ENCODE measurements at regions not wholly inside any gene's neighbourhood (a gene's known extent, or its start where the extent isn't known, plus 50 kb on each side); places are given as distances from the start of the nearest gene placed in this dataset.

GRCh38 chr10:130477360-130477759, 341.2 kb downstream of the GLRX3 start:
- Mint-ChIP-seq H3K9me3 (no peaks in the 10 kb centered on the region; a peak in 1 of 5 replicates), H3K4me3 (no peak overlapping the region), H3K36me3 (ENCODE audit: insufficient read depth in 1 of 3, low read depth in 3 of 3) (no peaks in the 10 kb centered on the region), H3K4me1 (peaks cover 12 to 26% of the 10 kb centered on the region in 2 experiments), H3K27me3 (ENCODE audit: low read depth) (peaks cover 3% of the 10 kb centered on the region), H3K27ac (no peak overlapping the region)
- no peak overlapping the region for H3K14ac ChIP-seq (ENCODE audit: insufficient read depth, low read length)
- H3T11ph ChIP-seq (ENCODE audit: low read length): no peak overlapping the region
- no peak for DNase-seq
- no peak overlapping the region for H2AFZ ChIP-seq (ENCODE audit: low read length)
- H4K20me1 ChIP-seq (ENCODE audit: control insufficient read depth, insufficient read depth, insufficient read length): no peaks in the 10 kb centered on the region
- H3K4me1 ChIP-seq (ENCODE audit: insufficient read depth, low read length): no peaks in the 10 kb centered on the region
- no peak overlapping the region for H3K56ac ChIP-seq (ENCODE audit: insufficient read length, low read depth, low read length)
- H2BK20ac ChIP-seq (ENCODE audit: low read depth, low read length, poor library complexity, severe bottlenecking): no peak overlapping the region
- no peak overlapping the region for H2BK5ac ChIP-seq (ENCODE audit: insufficient read length, low read length)
- no peak overlapping the region for H2AK5ac ChIP-seq (ENCODE audit: insufficient read length, low read length)
- TF ChIP-seq, protein P1, sequence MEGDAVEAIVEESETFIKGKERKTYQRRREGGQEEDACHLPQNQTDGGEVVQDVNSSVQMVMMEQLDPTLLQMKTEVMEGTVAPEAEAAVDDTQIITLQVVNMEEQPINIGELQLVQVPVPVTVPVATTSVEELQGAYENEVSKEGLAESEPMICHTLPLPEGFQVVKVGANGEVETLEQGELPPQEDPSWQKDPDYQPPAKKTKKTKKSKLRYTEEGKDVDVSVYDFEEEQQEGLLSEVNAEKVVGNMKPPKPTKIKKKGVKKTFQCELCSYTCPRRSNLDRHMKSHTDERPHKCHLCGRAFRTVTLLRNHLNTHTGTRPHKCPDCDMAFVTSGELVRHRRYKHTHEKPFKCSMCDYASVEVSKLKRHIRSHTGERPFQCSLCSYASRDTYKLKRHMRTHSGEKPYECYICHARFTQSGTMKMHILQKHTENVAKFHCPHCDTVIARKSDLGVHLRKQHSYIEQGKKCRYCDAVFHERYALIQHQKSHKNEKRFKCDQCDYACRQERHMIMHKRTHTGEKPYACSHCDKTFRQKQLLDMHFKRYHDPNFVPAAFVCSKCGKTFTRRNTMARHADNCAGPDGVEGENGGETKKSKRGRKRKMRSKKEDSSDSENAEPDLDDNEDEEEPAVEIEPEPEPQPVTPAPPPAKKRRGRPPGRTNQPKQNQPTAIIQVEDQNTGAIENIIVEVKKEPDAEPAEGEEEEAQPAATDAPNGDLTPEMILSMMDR (conservative IDR thresholded peaks at IDR 0.05): no peak
- no peak overlapping the region for H2BK12ac ChIP-seq (ENCODE audit: insufficient read length, low read depth, low read length)
- no peak overlapping the region for H2BK15ac ChIP-seq (ENCODE audit: low read depth, low read length)
- WGBS (ENCODE audit: extremely low coverage, insufficient read length, low lambda C conversion rate): no CpG with 5 or more reads among the region's 5 CpGs
- no peak overlapping the region for H4K8ac ChIP-seq (replicated peaks; ENCODE audit: insufficient read length, low read depth, low read length)
- H3K27me3 ChIP-seq (ENCODE audit: insufficient read depth, low read length): no peaks in the 10 kb centered on the region
- H3K4me2 ChIP-seq (ENCODE audit: insufficient read depth, insufficient read length, low read length): no peak overlapping the region
- no peak overlapping the region for H3K18ac ChIP-seq (ENCODE audit: insufficient read length, low read depth, low read length)
- H3K23me2 ChIP-seq (ENCODE audit: insufficient read length, low read depth, low read length, poor library complexity, severe bottlenecking): no peaks in the 10 kb centered on the region
- H3K23ac ChIP-seq (ENCODE audit: insufficient read length, low read depth, low read length): no peak overlapping the region
- no peak overlapping the region for H2BK120ac ChIP-seq (ENCODE audit: low read depth, low read length, poor library complexity, severe bottlenecking)
- H3K79me1 ChIP-seq (ENCODE audit: insufficient read depth, low read depth, low read length, poor library complexity, severe bottlenecking): no peaks in the 10 kb centered on the region
- H3K79me2 ChIP-seq (ENCODE audit: insufficient read depth, low read length): no peaks in the 10 kb centered on the region
- H3K9ac ChIP-seq (ENCODE audit: extremely low read depth, insufficient read length, low read length): no peak overlapping the region
- H4K91ac ChIP-seq (ENCODE audit: insufficient read length, low read depth, low read length): no peak overlapping the region
- H3K4ac ChIP-seq (ENCODE audit: low read depth, low read length): no peak overlapping the region
- no peak overlapping the region for H3K27ac ChIP-seq (ENCODE audit: insufficient read length, low read depth, low read length)
- no peak overlapping the region for H4K5ac ChIP-seq (ENCODE audit: insufficient read length, low read depth, low read length)
- no peaks in the 10 kb centered on the region for H3K9me3 ChIP-seq (ENCODE audit: control insufficient read depth, low read depth, low read length)

Data from H9 (cell line).